ENCODE measurements at regions not wholly inside any gene's neighbourhood (a gene's known extent, or its start where the extent isn't known, plus 50 kb on each side); places are given as distances from the start of the nearest gene placed in this dataset.

DNA sequence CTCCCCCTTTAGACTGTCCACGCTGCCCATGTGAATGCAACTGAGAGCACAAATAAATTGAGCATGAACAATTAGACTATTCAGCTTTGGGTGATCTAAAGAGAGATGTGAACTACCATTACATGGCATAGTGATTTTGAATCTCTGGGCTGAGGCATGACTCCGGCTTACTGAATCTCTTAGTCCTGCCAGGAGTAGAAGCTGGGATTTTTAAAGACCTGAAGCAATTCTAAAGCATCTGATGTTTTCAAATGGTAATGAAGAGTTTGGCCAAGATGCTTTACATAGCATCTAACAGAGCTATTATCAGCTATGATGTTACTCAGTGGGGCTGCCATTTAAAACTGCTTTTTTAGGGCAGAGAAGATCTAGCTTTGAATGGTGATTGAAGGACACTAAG is 1059.1 kb downstream of the SORCS3 start:
- Histone ChIP-seq H3K27ac (no peak overlapping the region), H3K9me3 (no peaks in the 10 kb centered on the region), H3K4me1 (replicated peaks) (no peaks in the 10 kb centered on the region), H3K27me3 (replicated peaks; ENCODE audit: insufficient read depth) (no peaks in the 10 kb centered on the region), H3K36me3 (no peaks in the 10 kb centered on the region), H3K4me3 (no peak overlapping the region)
- 75% methylated on average over 2 of the region's 2 CpGs for WGBS
- TF ChIP-seq POLR2AphosphoS5 (IDR thresholded peaks at IDR 0.05) (no peak), POLR2A (IDR thresholded peaks at IDR 0.05) (no peak)
- TF ChIP-seq, protein P1, sequence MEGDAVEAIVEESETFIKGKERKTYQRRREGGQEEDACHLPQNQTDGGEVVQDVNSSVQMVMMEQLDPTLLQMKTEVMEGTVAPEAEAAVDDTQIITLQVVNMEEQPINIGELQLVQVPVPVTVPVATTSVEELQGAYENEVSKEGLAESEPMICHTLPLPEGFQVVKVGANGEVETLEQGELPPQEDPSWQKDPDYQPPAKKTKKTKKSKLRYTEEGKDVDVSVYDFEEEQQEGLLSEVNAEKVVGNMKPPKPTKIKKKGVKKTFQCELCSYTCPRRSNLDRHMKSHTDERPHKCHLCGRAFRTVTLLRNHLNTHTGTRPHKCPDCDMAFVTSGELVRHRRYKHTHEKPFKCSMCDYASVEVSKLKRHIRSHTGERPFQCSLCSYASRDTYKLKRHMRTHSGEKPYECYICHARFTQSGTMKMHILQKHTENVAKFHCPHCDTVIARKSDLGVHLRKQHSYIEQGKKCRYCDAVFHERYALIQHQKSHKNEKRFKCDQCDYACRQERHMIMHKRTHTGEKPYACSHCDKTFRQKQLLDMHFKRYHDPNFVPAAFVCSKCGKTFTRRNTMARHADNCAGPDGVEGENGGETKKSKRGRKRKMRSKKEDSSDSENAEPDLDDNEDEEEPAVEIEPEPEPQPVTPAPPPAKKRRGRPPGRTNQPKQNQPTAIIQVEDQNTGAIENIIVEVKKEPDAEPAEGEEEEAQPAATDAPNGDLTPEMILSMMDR (IDR thresholded peaks at IDR 0.05): no peak
- intact Hi-C loops (cut with DNase I): no loop called here
- no peak for DNase-seq (ENCODE audit: low spot score)

DNA sequence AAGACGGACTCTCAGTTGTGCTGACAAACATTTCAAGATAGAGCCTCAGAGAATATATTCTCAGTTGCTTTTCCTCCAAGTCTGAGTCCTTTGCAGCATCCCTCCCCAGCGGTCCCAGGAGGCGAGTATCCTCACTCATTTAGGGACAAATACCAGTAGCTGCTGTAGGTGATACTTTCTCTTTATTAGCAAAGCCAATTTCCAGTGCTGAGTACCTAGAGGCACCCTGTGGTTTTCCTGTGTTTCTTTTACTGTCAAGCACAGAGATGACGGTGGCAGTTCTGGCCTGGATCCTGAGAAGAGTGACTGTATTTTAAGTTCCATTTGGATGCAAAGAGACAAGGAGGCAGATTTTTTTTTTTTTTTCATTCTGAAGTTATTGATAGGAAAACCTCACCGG is 1058.4 kb downstream of the SORCS3 start:
- Histone ChIP-seq H3K27ac (no peak overlapping the region), H3K36me3 (no peaks in the 10 kb centered on the region), H3K4me3 (no peak overlapping the region), H3K9me3 (no peaks in the 10 kb centered on the region), H3K4me1 (replicated peaks) (no peaks in the 10 kb centered on the region), H3K27me3 (replicated peaks; ENCODE audit: insufficient read depth) (no peaks in the 10 kb centered on the region)
- WGBS: 69% methylated on average over 5 of the region's 5 CpGs
- DNase-seq (ENCODE audit: low spot score): no peak
- no peak for TF ChIP-seq POLR2AphosphoS5 (IDR thresholded peaks at IDR 0.05)
- TF ChIP-seq, protein P1 (IDR thresholded peaks at IDR 0.05): no peak
- TF ChIP-seq POLR2A (IDR thresholded peaks at IDR 0.05): no peak
- intact Hi-C loops (cut with DNase I): no loop called here

DNA sequence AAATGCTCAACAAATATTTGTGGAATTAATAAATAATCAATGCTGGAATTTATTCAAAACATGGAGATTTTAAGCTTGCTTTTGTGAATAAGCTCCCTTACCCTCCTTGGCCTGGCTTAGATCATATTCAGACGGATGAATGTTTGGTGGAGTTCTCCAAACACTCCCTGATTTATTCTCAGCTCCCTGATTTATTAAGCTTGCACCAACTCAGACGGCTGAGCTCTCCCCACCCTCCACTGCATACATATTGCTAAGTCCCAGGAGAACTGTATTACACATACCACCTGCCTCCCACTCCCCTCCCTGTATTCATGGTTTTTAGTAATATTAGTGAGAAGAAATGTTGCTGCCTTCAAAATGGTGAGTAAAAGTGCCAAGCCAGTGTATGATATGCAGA is 1057.5 kb downstream of the SORCS3 start:
- Histone ChIP-seq H3K36me3 (no peaks in the 10 kb centered on the region), H3K9me3 (no peaks in the 10 kb centered on the region), H3K27ac (no peak overlapping the region), H3K27me3 (replicated peaks; ENCODE audit: insufficient read depth) (no peaks in the 10 kb centered on the region), H3K4me1 (replicated peaks) (no peaks in the 10 kb centered on the region), H3K4me3 (no peak overlapping the region)
- intact Hi-C loops (cut with DNase I): no loop called here
- TF ChIP-seq POLR2AphosphoS5 (IDR thresholded peaks at IDR 0.05): no peak
- TF ChIP-seq POLR2A (IDR thresholded peaks at IDR 0.05): no peak
- TF ChIP-seq, protein P1 (IDR thresholded peaks at IDR 0.05): no peak
- WGBS: 49% methylated on average over 2 of the region's 2 CpGs
- no peak for DNase-seq (ENCODE audit: low spot score)

DNA sequence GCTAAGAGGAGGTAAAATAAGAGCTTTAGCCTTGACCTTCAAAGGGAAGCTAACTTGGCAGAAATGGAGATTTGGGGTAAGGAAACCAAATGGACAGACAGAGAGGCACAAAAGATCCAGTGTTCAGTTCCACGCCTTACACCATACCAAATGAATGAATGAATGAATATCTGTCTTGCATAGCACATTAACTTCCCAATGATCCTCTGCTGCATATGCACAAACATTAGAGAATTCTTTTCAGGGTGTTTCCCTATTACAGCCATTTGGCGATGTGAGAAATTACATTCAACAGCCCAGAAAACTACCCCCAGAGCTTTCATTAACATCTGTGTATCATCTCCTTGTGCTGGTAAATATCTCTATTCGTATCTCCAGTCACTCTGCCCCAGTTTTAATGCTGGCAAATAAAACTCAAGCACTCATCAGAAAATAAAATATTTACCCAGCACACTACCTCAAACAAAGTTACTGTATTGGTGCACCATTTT is 1056.2 kb downstream of the SORCS3 start:
- TF ChIP-seq POLR2AphosphoS5 (IDR thresholded peaks at IDR 0.05) (no peak), POLR2A (IDR thresholded peaks at IDR 0.05) (no peak)
- TF ChIP-seq, protein P1 (IDR thresholded peaks at IDR 0.05): no peak
- WGBS: 60% methylated on average over 3 of the region's 3 CpGs
- Histone ChIP-seq H3K9me3 (no peaks in the 10 kb centered on the region), H3K36me3 (no peaks in the 10 kb centered on the region), H3K27ac (no peak overlapping the region), H3K4me1 (replicated peaks) (no peaks in the 10 kb centered on the region), H3K4me3 (no peak overlapping the region), H3K27me3 (replicated peaks; ENCODE audit: insufficient read depth) (no peaks in the 10 kb centered on the region)
- intact Hi-C loops (cut with DNase I): no loop called here
- no peak for DNase-seq (ENCODE audit: low spot score)

DNA sequence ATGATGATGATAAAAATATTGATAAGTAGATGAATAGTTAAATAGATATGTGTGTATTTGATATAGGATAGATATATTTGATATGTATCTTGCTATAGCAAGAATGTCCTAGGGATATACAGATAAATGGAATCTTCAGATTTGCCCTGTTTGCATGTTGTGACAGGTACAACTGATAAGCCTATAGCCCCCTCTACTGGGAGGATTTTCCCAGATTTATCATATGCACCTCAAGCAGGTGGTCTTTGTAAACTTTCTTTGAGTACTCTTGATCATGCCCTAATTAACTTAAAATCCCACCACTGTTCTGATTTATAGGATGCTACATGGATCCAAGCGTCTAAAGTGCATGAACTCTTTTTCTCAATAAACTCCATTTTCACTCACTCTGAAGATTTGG is 1050.7 kb downstream of the SORCS3 start:
- WGBS: 30% methylated on average over 1 of the region's 1 CpG
- intact Hi-C loops (cut with DNase I): no loop called here
- no peaks in the 10 kb centered on the region for H3K9me3 ChIP-seq
- TF ChIP-seq, protein P1 (IDR thresholded peaks at IDR 0.05): peak in 1 of 4 experiments; percentile 11
- no peak for TF ChIP-seq POLR2A (IDR thresholded peaks at IDR 0.05)
- no peak overlapping the region for H3K27ac ChIP-seq
- no peaks in the 10 kb centered on the region for H3K4me1 ChIP-seq (replicated peaks)
- no peak for DNase-seq (ENCODE audit: low spot score)
- no peak overlapping the region for H3K4me3 ChIP-seq
- no peaks in the 10 kb centered on the region for H3K36me3 ChIP-seq
- no peaks in the 10 kb centered on the region for H3K27me3 ChIP-seq (replicated peaks; ENCODE audit: insufficient read depth)
